ENCODE measurements at regions not wholly inside any gene's neighbourhood (a gene's known extent, or its start where the extent isn't known, plus 50 kb on each side); places are given as distances from the start of the nearest gene placed in this dataset.

DNA sequence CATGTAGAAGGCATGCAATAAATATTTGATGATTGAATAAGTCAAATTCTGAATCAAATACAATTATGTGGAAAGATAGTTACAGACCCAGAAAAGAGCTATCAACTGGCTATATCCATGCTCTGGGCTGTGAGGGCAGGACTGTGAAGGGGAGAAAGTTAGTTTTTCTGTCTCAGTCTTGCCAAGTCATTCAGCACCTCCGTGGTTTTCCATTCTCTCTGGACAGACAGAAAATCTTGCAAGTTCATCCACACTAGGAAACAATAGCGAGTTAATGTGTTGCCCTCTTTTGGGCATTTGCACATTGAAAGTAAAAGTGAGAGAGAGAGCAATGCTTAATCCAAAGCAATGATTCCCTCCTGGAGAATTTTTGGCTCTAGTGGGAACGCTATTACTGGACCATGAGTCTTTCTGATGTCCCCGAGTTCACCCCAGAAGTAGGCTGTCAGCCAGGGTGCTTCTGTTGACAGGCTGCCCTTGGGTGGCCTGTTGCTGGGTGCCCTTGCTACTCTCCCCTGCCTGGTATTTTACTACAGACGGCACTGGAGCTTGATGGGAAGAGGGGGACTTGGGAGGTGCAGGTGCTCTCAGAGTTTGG, 238.3 kb downstream of the LOXHD1 start:
- DNase-seq (ENCODE audit: extremely low read depth, low read depth) = no peak
- no peak overlapping the region for H3K4me3 ChIP-seq (replicated peaks; ENCODE audit: low read depth, low read length)
- TF ChIP-seq, protein P1, sequence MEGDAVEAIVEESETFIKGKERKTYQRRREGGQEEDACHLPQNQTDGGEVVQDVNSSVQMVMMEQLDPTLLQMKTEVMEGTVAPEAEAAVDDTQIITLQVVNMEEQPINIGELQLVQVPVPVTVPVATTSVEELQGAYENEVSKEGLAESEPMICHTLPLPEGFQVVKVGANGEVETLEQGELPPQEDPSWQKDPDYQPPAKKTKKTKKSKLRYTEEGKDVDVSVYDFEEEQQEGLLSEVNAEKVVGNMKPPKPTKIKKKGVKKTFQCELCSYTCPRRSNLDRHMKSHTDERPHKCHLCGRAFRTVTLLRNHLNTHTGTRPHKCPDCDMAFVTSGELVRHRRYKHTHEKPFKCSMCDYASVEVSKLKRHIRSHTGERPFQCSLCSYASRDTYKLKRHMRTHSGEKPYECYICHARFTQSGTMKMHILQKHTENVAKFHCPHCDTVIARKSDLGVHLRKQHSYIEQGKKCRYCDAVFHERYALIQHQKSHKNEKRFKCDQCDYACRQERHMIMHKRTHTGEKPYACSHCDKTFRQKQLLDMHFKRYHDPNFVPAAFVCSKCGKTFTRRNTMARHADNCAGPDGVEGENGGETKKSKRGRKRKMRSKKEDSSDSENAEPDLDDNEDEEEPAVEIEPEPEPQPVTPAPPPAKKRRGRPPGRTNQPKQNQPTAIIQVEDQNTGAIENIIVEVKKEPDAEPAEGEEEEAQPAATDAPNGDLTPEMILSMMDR (IDR thresholded peaks at IDR 0.05; ENCODE audit: low read depth, low read length, missing control alignments) = no peak

DNA sequence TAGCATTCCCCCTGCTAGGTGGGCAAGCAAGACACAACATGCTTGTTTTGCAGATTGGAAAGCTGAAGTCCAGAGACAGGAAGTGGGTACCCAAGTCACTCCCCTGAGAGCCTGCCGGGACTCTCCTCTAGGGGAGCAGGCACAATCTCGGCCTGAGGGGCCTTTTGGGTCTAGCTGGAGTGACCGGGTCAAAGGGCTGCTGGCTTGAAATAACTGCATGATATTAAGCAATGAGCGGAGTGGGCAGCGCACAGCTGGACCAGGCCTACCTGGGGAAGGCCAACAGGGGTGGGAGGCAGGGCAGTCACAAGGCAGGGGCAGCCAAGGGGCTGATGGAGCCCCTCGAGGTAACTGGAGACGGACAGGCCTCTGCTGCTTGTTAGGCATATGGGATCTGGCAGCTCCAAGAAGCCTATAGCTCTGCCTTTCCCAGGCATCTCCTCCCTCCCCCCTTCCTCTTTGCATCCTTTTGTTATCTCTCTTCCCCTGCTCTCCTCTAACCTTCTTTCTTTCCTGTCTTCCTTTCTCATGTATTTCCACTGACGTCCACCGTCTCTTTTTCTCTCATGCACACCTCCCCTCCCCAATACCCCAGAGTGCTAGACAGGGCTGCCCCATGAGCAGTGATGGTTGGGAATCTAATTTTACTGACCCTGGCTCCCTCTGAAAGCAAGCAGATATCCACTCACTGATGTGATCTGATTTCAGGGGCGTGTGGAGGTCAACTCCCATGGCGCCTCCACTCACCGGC, 237.5 kb downstream of the LOXHD1 start:
- TF ChIP-seq, protein P1 (IDR thresholded peaks at IDR 0.05; ENCODE audit: low read depth, low read length, missing control alignments) = no peak
- no peak for DNase-seq (ENCODE audit: extremely low read depth, low read depth)
- no peak overlapping the region for H3K4me3 ChIP-seq (replicated peaks; ENCODE audit: low read depth, low read length)

DNA sequence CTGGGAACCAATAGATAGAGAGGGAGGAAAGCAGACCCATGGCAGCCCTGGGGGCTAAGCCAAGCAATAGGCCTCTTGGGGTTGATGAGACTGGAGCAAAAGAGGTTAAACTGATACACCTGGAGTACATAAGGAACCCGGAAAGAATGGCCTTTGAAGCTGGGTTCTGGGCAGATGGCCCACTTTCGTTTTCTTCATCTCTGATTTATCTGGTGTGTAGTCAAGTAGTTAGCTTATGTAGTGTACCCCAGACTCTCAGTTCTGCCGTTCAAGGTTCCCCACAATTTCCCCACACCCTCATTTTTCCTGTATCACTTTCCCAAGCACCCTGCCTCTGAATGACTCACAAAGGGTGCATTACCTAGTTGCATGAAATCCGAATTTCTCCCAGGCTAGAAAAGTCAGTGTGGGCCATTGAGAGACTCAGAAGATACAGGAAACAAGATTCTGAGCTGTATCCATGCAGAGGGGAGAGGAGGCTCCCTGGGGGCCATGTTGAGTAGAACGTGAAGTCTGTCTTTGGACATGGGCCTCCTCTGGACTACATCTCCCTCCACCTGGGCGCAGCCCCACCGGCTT, 235.0 kb downstream of the LOXHD1 start:
- TF ChIP-seq, protein P1 (IDR thresholded peaks at IDR 0.05; ENCODE audit: low read depth, low read length, missing control alignments) = no peak
- H3K4me3 ChIP-seq (replicated peaks; ENCODE audit: low read depth, low read length) = no peak overlapping the region
- DNase-seq (ENCODE audit: extremely low read depth, low read depth) = no peak

DNA sequence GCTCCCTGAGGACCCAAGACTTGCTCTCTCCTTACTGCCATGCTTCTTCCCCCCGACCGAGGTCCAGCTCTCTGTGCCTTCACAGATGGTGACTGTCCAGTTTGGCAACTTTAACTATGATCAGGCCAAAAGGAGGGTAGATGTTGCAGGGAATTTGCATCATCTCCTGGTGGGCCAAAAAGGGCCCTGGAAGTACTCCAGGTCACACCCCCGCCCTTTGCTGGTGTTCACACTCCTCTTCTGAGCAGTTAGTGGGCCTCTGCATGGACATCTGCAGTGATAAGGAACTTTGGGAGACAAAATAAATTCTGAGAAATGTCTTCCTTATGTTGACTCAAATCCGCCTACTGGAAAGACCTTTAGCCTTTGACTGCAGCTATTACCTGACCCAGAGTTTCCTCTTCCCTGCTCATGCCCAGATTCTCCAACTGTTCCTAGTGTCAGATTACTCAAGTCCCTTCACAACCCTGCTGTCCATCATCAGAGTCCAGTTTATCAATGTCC, 234.4 kb downstream of the LOXHD1 start:
- no peak overlapping the region for H3K4me3 ChIP-seq (replicated peaks; ENCODE audit: low read depth, low read length)
- no peak for DNase-seq (ENCODE audit: extremely low read depth, low read depth)
- TF ChIP-seq, protein P1 (IDR thresholded peaks at IDR 0.05; ENCODE audit: low read depth, low read length, missing control alignments) = no peak

DNA sequence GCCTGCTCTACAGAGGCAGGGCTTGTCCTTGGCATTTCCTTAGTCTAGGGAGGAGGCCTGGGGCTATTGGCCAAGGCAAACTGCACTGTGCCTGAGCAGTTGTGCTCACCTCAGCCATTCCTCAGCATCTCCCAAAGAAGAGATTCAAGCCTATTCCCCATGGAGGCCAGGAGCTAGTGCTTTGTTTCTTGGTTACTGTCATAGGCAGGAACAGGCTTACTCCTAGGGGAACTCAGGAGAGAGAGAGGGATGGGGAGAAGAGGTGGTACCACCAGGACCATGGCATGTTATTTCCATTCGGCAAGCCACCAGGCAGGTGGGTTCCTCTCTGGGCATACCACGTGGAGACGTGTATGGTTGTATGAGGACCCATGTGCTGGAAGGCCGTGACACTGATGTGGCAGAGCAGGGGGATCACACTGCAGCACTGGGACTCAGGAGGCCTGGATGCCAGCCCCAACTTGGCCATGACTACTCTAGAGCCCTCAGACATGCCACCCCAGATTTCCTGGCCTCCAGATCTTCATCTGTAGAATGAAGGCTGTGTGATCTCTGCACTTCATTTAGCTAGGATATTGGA, 233.7 kb downstream of the LOXHD1 start:
- no peak for DNase-seq (ENCODE audit: extremely low read depth, low read depth)
- TF ChIP-seq, protein P1 (IDR thresholded peaks at IDR 0.05; ENCODE audit: low read depth, low read length, missing control alignments) = no peak
- H3K4me3 ChIP-seq (replicated peaks; ENCODE audit: low read depth, low read length) = no peak overlapping the region

DNA sequence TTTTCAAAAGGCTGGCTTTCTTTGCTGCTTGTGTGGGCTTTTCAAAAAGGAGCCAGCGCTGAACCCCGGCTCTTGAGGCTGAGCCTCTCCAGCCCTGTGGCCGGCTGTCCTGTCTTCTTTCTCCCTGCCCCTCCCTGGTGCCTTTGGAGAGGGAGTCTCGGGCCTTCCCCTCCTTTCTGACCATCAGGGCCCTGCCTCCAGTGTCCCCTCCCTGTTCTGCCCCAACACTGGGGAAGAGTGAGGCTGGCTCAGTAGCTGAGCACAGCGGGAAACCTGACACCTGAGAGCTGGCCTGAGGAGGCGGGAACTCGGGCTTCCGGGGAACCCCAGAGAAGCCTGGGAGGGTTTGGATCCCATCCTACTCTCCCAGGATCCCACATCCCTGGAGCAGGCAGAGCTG, 232.1 kb downstream of the LOXHD1 start:
- no peak for DNase-seq (ENCODE audit: extremely low read depth, low read depth)
- no peak overlapping the region for H3K4me3 ChIP-seq (replicated peaks; ENCODE audit: low read depth, low read length)
- TF ChIP-seq, protein P1 (IDR thresholded peaks at IDR 0.05; ENCODE audit: low read depth, low read length, missing control alignments) = no peak
